HUES64 (cell line): ENCODE measurements at regions not wholly inside any gene's neighbourhood (a gene's known extent, or its start where the extent isn't known, plus 50 kb on each side); places are given as distances from the start of the nearest gene placed in this dataset.

Experiments
- H3K27ac ChIP-seq: 2 replicates; pipeline ENCODE4 v1.7.0; 2013; ENCODE audit warnings: low read depth, low read length, inconsistent platforms
- H3K27me3 ChIP-seq: 2 replicates; pipeline ENCODE4 v1.6.1; 2013; ENCODE audit warnings: mild to moderate bottlenecking, low read length; ENCODE audit not compliant: insufficient read depth
- H3K36me3 ChIP-seq: 2 replicates; pipeline ENCODE4 v1.6.1; 2013; ENCODE audit warnings: mild to moderate bottlenecking, low read length; ENCODE audit not compliant: insufficient read depth
- H3K4me1 ChIP-seq: 2 replicates; pipeline ENCODE4 v1.6.1; 2013; ENCODE audit warnings: mild to moderate bottlenecking, low read length, moderate library complexity; ENCODE audit not compliant: insufficient read depth
- H3K4me3 ChIP-seq: 2 replicates; pipeline ENCODE4 v1.5.1; 2013; ENCODE audit warnings: mild to moderate bottlenecking, low read length, moderate library complexity
- H3K9ac ChIP-seq: 2 replicates; pipeline ENCODE4 v1.6.1; 2013; ENCODE audit warnings: mild to moderate bottlenecking, low read depth, low read length
- H3K9me3 ChIP-seq: 2 replicates; pipeline ENCODE4 v1.6.1; 2013; ENCODE audit warnings: low read depth, low read length; ENCODE audit not compliant: insufficient read depth
- WGBS: fragments of 150-250, 120-280 bp; methylation state at CpG from one replicate; pipeline ENCODE4 v1.1.7; 2013; ENCODE audit warnings: missing lambda C conversion rate; 5-methylcytosine and 5-hydroxymethylcytosine counted together

GRCh38 chr11:127677660-127678425 lies 677.3 kb upstream of the KIRREL3 start:
- H3K27ac ChIP-seq = no peak overlapping the region
- H3K4me1 ChIP-seq = peaks cover 3% of the 10 kb centered on the region; the same call in 1 of the 2 replicates
- H3K27me3 ChIP-seq = no peaks in the 10 kb centered on the region
- no peak overlapping the region for H3K9ac ChIP-seq
- H3K36me3 ChIP-seq = no peaks in the 10 kb centered on the region
- WGBS = 78% methylated on average over 4 of the region's 4 CpGs
- H3K9me3 ChIP-seq = no peaks in the 10 kb centered on the region
- H3K4me3 ChIP-seq = no peak overlapping the region

GRCh38 chr11:127675581-127675980 lies 675.0 kb upstream of the KIRREL3 start:
- whole genome bisulfite sequencing = 98% methylated on average over 2 of the region's 2 CpGs

GRCh38 chr11:127674754-127675153 lies 674.2 kb upstream of the KIRREL3 start:
- no peaks in the 10 kb centered on the region for H3K9me3 ChIP-seq
- no peak overlapping the region for H3K9ac ChIP-seq
- no peaks in the 10 kb centered on the region for H3K27me3 ChIP-seq
- 93% methylated on average over 2 of the region's 2 CpGs for WGBS
- H3K4me3 ChIP-seq = no peak overlapping the region
- peaks cover 3% of the 10 kb centered on the region; the same call in 1 of the 2 replicates for H3K4me1 ChIP-seq
- no peak overlapping the region for H3K27ac ChIP-seq
- no peaks in the 10 kb centered on the region for H3K36me3 ChIP-seq

More at GRCh38 chr11:127675581-127675980, 675.0 kb upstream of the KIRREL3 start:
- Histone ChIP-seq H3K36me3 (no peaks in the 10 kb centered on the region), H3K4me1 (peaks cover 3% of the 10 kb centered on the region; the same call in 1 of the 2 replicates), H3K4me3 (no peak overlapping the region), H3K27ac (no peak overlapping the region), H3K27me3 (no peaks in the 10 kb centered on the region), H3K9me3 (no peaks in the 10 kb centered on the region), H3K9ac (no peak overlapping the region)

GRCh38 chr11:127670374-127671119 lies 670.0 kb upstream of the KIRREL3 start:
- Histone ChIP-seq H3K4me1 (no peaks in the 10 kb centered on the region), H3K27ac (no peak overlapping the region), H3K9ac (no peak overlapping the region), H3K9me3 (0 out of 2 replicates have a peak, but pooled peaks cover 3% of the 10 kb centered on the region), H3K36me3 (no peaks in the 10 kb centered on the region), H3K4me3 (no peak overlapping the region), H3K27me3 (no peaks in the 10 kb centered on the region)
- WGBS = 95% methylated on average over 9 of the region's 10 CpGs

- Histone ChIP-seq H3K4me1 (peaks cover 7% of the 10 kb centered on the region; the same call in 1 of the 2 replicates), H3K27ac (no peak overlapping the region), H3K27me3 (no peaks in the 10 kb centered on the region), H3K9me3 (peaks cover 7% of the 10 kb centered on the region; the same call in 1 of the 2 replicates), H3K9ac (no peak overlapping the region), H3K4me3 (no peak overlapping the region), H3K36me3 (no peaks in the 10 kb centered on the region)
- WGBS = 76% methylated on average over 6 of the region's 6 CpGs
Observed at GRCh38 chr11:127656116-127656836, 655.7 kb upstream of the KIRREL3 start.

- Histone ChIP-seq H3K9me3 (peaks cover 4% of the 10 kb centered on the region; the same call in 1 of the 2 replicates), H3K27me3 (no peaks in the 10 kb centered on the region), H3K4me3 (no peak overlapping the region), H3K9ac (no peak overlapping the region), H3K36me3 (no peaks in the 10 kb centered on the region), H3K4me1 (peaks cover 7% of the 10 kb centered on the region; the same call in 1 of the 2 replicates), H3K27ac (no peak overlapping the region)
- 98% methylated on average over 3 of the region's 4 CpGs for WGBS
Observed at GRCh38 chr11:127653076-127653475, 652.5 kb upstream of the KIRREL3 start.

GRCh38 chr11:127651888-127652221 lies 651.3 kb upstream of the KIRREL3 start:
- WGBS = 97% methylated on average over 1 of the region's 1 CpG

GRCh38 chr11:127651175-127651887 lies 650.8 kb upstream of the KIRREL3 start:
- H3K9me3 ChIP-seq = no peaks in the 10 kb centered on the region
- peaks cover 4% of the 10 kb centered on the region; the same call in 1 of the 2 replicates for H3K4me1 ChIP-seq
- no peaks in the 10 kb centered on the region for H3K27me3 ChIP-seq
- H3K4me3 ChIP-seq = no peak overlapping the region
- no peak overlapping the region for H3K27ac ChIP-seq
- H3K36me3 ChIP-seq = no peaks in the 10 kb centered on the region
- 92% methylated on average over 4 of the region's 5 CpGs for whole genome bisulfite sequencing
- no peak overlapping the region for H3K9ac ChIP-seq

More at GRCh38 chr11:127651888-127652221, 651.3 kb upstream of the KIRREL3 start:
- Histone ChIP-seq H3K9me3 (no peaks in the 10 kb centered on the region), H3K4me3 (no peak overlapping the region), H3K9ac (no peak overlapping the region), H3K36me3 (no peaks in the 10 kb centered on the region), H3K4me1 (peaks cover 7% of the 10 kb centered on the region; the same call in 1 of the 2 replicates), H3K27me3 (no peaks in the 10 kb centered on the region), H3K27ac (no peak overlapping the region)

- Histone ChIP-seq H3K4me3 (no peak overlapping the region), H3K36me3 (no peaks in the 10 kb centered on the region), H3K27ac (no peak overlapping the region), H3K9me3 (no peaks in the 10 kb centered on the region), H3K27me3 (no peaks in the 10 kb centered on the region), H3K9ac (no peak overlapping the region), H3K4me1 (no peaks in the 10 kb centered on the region)
- WGBS = no CpG with 5 or more reads among the region's 1 CpG
Observed at GRCh38 chr11:127649958-127650357, 649.4 kb upstream of the KIRREL3 start.

GRCh38 chr11:127649071-127649470 lies 648.5 kb upstream of the KIRREL3 start:
- H3K36me3 ChIP-seq = no peaks in the 10 kb centered on the region
- H3K9me3 ChIP-seq = no peaks in the 10 kb centered on the region
- H3K4me1 ChIP-seq = no peaks in the 10 kb centered on the region
- H3K27me3 ChIP-seq = no peaks in the 10 kb centered on the region
- WGBS = 94% methylated on average over 2 of the region's 2 CpGs
- no peak overlapping the region for H3K4me3 ChIP-seq
- no peak overlapping the region for H3K9ac ChIP-seq
- H3K27ac ChIP-seq = no peak overlapping the region
